ENCODE measurements at regions not wholly inside any gene's neighbourhood (a gene's known extent, or its start where the extent isn't known, plus 50 kb on each side); places are given as distances from the start of the nearest gene placed in this dataset.

- no peak for TF ChIP-seq CTCF (IDR thresholded peaks at IDR 0.05; ENCODE audit: insufficient read depth, low read length, missing control alignments)
- ChIA-PET POLR2A (no interaction called here), CTCF (interaction anchor here (0.7 kb wide), 1 partner anchor 653 kb away, joined by 3 read pairs; no protein-coding TSS in a partner anchor)
- no peak overlapping the region for H3K4me3 ChIP-seq (ENCODE audit: low read depth, low read length)
- DNase-seq (ENCODE audit: low read depth, low spot score), result no peak
Measured at GRCh38 chr1:193472838-193473398, 286.5 kb upstream of the B3GALT2 start.

DNA sequence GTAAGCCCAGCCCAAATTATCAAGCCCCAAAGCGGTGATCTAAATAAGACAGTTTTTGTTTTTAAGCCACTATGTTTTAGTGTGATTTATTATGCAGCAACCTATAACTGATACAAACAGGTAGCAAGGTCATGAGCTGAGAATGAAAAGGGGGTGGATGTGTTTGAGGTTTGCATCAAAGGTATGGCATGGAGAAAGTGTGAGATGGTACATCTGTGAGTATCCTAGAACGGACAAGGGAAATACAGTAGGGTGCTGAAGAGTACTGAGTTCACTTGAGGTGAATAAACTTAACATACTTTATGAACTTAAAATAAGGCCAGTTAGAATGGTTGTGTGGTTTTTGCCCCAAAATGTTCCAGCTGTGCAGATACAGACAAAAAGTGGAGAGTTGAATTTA is 286.0 kb upstream of the B3GALT2 start:
- no peak overlapping the region for H3K4me3 ChIP-seq (ENCODE audit: low read depth, low read length)
- DNase-seq (ENCODE audit: low read depth, low spot score), result no peak
- ChIA-PET POLR2A (no interaction called here), CTCF (no interaction called here)
- no peak for TF ChIP-seq CTCF (IDR thresholded peaks at IDR 0.05; ENCODE audit: insufficient read depth, low read length, missing control alignments)

DNA sequence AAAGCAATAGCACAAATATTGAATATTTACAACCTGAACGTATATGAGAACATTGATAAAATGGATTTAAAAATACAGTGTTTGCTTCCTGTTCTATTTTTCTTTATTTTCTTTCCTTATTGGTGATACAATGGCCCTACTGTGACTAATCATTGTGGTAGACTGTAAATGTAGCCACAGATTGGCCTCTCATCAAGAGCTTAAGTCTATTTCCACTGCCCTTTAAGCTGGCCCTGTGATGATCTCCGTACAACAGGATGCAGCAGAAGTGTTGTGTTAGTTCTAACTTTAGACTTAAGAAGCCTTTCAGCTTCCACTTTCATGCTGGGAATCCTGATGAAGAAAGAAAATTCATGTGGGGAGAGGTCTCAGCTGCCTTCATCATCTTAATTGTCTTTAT is 285.6 kb upstream of the B3GALT2 start:
- CTCF ChIA-PET, result no interaction called here
- TF ChIP-seq CTCF (IDR thresholded peaks at IDR 0.05; ENCODE audit: insufficient read depth, low read length, missing control alignments), result no peak
- H3K4me3 ChIP-seq (ENCODE audit: low read depth, low read length), result no peak overlapping the region
- no peak for DNase-seq (ENCODE audit: low read depth, low spot score)
- POLR2A ChIA-PET, result no interaction called here

GRCh38 chr1:193463326-193463932 is 277.0 kb upstream of the B3GALT2 start:
- H3K4me3 ChIP-seq (ENCODE audit: low read depth, low read length), result no peak overlapping the region
- no peak for DNase-seq (ENCODE audit: low read depth, low spot score)
- ChIA-PET POLR2A (no interaction called here), CTCF (interaction anchor here (1.2 kb wide), 1 partner anchor 14 kb away, joined by 3 read pairs; no protein-coding TSS in a partner anchor)
- no peak for TF ChIP-seq CTCF (IDR thresholded peaks at IDR 0.05; ENCODE audit: insufficient read depth, low read length, missing control alignments)

DNA sequence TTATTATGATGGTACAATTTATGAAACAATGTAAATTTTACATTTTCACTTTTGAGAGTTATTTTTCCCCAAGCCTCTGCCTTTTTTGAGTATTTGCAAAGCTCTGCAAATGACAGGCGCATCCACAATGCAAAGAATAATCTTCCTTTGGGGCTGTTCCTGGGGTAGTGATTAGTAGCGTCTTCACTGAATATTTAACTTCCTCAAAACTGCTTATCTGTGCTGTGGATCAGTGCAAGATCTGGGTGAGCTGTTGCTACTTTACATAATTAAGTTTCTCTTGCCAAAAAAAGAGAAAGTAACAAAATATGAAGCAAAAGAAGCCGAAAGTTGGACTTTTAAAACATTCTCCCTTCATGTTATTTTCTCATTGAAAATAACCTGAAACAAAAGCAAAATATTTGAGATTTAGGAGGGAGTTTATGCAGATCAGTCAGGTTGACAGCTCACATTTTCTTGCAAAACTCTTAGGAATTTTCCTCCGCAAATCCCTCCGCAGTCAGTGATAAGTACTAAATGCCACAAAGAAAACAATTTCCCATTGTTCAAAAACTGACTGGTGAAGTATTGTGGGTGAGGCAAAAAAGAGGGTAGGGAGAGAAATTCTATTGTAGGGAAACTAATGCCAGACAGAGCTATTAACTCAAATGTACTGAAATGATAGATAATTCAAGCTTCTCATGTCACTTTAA is 276.4 kb upstream of the B3GALT2 start:
- POLR2A ChIA-PET, result no interaction called here
- H3K4me3 ChIP-seq (ENCODE audit: low read depth, low read length), result no peak overlapping the region
- no peak for TF ChIP-seq CTCF (IDR thresholded peaks at IDR 0.05; ENCODE audit: insufficient read depth, low read length, missing control alignments)
- DNase-seq (ENCODE audit: low read depth, low spot score), result no peak
- CTCF ChIA-PET, result interaction anchor here (1.2 kb wide), 1 partner anchor 14 kb away, joined by 3 read pairs; no protein-coding TSS in a partner anchor

GRCh38 chr1:193458628-193459027 is 272.2 kb upstream of the B3GALT2 start:
- TF ChIP-seq CTCF (IDR thresholded peaks at IDR 0.05; ENCODE audit: insufficient read depth, low read length, missing control alignments), result no peak
- POLR2A ChIA-PET, result no interaction called here
- DNase-seq (ENCODE audit: low read depth, low spot score), result no peak
- H3K4me3 ChIP-seq (ENCODE audit: low read depth, low read length), result no peak overlapping the region
- CTCF ChIA-PET, result no interaction called here

Data from AG04449 (cell line).